NCI-H446 (cell line): ENCODE measurements at regions not wholly inside any gene's neighbourhood (a gene's known extent, or its start where the extent isn't known, plus 50 kb on each side); places are given as distances from the start of the nearest gene placed in this dataset.

Source experiments
- DNase-seq, 2 experiments: peaks; one replicate each; lab custom pipeline; 2025; lab: John Stamatoyannopoulos, UW

DNA sequence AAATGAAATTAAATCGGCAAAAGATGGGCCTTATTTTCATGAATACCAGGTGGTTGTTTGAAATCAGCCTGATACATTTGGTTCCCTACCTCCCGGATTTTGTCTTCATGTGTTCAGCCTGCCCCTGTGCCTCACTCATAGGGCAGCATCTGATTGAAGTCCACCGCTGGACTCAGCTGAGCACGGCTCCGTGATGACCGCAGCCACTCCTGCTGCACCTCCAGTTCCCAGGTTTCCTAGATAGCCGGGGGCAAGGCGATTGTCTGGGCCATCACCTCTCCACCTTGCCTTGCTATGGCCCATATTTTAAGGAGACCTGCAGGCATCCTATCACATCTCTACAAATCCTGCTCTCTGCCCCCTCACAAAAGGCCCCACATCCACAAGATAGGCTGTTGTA is 563.8 kb downstream of the NUF2 start:
- no peak for DNase-seq

DNA sequence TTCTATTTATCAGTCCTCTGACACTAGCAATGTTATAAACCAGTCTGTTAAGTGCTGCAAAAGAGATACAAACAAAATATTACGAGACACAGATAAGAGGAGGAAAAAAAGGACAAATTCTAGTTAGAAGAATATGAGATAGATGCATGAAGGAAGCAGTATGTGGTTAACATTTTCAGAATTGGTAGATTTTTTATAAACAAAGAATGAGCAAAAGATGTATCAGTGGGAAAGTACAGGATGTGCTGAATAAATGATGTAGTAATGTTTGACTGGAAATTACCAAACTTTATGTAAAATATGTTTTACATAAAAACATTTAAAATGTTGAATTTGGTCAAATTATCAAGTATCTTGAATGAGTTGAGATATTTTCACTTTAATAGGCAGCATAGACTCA is 574.2 kb downstream of the NUF2 start:
- no peak for DNase-seq

DNA sequence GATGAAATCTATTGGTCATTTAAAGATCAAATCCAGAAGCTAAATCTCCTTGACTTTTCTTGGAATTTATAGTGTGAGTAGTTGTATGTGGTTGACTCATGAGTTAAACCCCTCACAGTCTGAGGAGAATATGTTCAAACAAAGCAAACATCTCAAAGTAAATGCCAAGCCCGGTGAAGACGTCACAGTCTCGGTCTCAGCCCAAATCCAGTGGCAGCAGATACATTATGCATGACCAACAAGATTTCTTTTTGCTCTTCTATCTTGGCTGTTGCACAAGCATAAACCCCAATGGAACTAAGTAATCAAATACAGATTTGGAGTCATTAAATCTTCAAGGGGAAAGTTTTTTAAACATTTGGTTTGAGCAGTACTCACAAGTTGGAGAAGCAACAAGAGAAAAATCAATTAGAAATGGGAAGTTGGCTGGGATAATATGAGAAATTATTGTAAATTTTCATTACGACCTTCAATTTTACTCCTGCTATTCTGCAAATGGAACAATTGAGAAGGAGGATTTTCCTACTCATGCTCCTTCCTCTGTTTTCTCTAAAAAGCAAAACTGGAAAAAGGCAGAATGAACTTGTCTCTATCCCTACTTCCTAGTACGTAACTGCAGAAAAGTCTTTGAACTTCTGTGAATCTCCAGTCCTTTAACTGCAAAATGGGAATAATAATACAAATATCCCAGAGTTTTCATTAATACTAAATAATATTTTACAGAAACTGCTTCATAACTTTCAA is 575.8 kb downstream of the NUF2 start:
- DNase-seq: no peak

GRCh38 chr1:163906283-163906682 is 584.5 kb downstream of the NUF2 start:
- DNase-seq: no peak

GRCh38 chr1:163912170-163912884 is 590.6 kb downstream of the NUF2 start:
- no peak for DNase-seq

- DNase-seq: no peak
These were observed 593.1 kb downstream of the NUF2 start for GRCh38 chr1:163914785-163915413.

DNA sequence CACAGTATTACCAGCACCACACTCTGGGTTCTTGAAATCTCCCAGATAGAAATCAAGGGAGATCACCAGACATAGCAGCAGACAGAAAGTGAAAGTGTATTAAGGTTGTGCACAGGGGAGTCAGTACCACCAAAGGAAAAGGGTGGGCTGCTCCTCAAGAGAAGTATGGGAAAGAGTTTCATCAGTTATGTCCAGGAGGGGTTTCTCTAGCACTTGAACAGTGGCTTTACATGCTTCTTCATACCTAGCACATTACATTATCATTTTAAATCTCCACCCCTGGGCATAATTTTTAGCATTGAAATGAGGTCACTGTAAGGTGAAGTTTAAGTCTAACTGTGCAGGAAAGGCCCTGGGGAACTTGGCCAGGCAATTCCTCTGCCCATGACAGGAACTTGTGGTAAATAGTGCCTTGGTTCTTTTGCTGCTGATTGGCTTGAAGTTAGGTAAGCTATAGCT is 601.0 kb downstream of the NUF2 start:
- DNase-seq: peak in 1 of 2 experiments; percentile 0

DNA sequence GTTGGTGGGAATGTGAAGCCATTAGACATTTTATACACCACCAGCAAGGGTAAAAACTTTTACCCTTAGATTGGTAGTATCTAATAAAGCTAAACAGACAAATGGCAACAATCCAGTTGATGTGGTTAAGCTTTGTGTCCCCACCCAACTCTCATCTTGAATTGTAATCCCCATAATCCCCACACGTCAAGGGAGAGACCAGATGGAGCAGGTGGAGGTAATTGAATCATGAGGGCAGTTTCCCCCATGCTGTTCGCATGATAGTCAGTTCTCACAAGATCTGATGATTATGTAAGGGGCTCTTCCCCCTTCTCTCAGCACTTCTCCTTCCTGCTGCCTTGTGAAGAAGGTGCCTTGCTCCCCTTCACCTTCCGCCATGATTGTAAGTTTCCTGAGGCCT is 602.3 kb downstream of the NUF2 start:
- no peak for DNase-seq

- DNase-seq: no peak
These were observed 605.7 kb downstream of the NUF2 start for GRCh38 chr1:163927493-163927892.

GRCh38 chr1:163928069-163928468 is 606.3 kb downstream of the NUF2 start:
- no peak for DNase-seq

DNA sequence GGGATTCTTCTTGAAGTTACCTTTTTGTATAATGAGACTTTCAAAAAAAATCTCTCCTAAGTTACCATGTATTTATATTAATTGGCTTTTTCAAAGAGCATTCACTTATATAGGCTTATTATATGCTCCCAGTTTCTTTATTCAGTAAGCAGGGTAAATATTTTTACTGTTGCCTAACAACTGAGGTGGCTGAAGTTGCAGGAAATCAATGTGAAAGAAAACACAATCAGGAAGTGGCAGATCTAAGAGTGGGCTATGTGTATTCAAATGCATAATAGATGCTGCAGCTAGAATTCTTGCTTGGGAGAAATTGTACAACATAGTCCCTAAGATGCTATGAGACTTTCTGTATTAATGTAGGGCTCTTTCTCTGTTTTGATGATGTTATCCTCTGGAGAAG is 606.9 kb downstream of the NUF2 start:
- DNase-seq: no peak

DNA sequence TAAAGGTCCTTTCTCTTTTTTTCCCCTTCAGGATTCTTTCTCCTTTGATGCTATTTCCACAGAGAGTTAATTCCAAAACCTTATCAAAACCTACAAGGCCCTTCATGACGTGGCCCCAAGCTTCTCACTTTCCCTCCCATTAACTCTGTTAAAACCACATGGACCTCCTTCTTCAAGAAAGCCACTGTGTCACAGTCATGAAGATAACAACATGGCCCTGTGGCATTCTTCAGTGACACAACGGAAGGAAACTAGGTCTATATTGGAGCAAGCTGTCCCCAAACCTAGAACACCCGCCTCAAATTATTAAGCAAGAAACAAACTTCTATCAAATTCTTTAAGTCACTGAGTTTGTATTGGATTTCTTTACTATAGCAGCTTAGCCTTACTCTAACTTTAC is 611.1 kb downstream of the NUF2 start:
- no peak for DNase-seq

DNA sequence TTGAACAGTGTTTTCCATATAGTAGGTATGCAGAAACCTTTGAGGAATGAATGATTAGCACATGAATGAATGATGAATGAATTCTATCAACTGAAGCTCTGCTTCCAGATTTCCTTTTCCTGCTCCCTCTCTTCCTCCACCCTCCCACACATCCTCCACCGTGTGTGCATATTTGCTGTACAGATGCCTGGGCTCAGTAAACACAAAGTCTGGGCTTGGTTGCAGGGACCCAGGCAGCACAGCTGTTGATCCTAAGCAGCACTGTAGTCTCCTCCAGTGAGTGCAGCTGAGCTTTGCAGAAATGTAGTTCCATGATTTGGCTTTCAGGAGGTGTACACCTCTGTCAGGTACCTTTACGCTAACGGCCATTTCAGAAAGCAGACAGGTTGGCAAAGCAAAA is 611.7 kb downstream of the NUF2 start:
- no peak for DNase-seq

GRCh38 chr1:163935738-163936374 is 614.1 kb downstream of the NUF2 start:
- no peak for DNase-seq

DNA sequence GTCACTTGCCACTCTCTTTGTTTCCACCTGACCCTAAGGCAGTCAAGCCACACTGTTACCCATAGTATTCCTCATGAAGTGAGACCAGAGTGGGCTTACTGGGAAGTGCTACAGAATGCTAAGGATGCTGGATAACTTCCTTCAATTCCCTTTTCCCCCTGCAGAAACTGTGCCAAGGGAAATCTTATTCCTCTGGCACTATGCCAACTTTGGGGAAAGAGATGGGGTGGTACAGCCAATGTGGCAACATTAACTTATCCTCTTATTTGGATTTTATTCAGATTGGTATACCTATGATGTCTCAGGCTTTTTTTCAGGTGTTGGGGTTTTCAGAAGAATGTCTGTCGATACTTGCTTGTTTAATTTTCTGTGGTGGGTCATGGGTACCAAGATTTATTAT is 599.4 kb upstream of the PBX1 start:
- peak in 1 of 2 experiments; percentile 13 for DNase-seq

DNA sequence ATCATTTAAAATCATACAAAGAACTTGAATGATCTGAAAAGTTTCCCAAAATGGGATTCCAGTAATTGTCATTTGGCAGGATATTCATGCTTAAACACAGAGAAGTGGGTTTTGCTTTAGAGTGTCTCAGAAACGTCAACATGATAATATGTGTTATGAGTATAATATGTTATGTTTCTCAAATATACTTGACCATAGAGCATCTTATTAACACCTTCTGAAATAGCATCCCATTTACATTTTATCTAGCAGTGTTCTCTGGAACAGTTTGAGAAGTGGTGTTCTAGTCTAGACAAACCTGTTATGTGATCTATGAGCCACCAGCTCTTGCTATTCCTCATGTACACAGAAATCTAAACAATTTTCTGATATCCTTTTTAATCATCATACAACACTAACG is 588.8 kb upstream of the PBX1 start:
- no peak for DNase-seq

DNA sequence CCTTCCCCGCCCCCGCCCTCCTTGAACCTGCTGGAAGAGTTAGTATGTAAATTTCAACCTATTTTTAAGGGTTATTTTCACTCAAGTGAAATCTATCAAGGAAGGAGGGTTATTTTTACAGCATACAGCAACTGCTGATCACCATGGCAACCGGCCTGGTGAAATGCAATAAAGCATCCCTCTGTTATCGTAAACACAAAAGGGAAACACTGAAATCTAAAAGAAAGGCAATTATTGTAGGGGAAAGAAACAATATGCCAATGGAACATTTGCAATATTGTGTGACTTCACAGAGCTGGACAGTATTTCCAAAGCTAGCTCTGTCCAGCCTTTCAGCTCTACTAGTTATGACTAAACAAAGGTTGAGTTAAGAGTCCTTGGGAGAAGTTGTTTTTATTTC is 588.3 kb upstream of the PBX1 start:
- peak in 1 of 2 experiments; percentile 3 for DNase-seq

DNA sequence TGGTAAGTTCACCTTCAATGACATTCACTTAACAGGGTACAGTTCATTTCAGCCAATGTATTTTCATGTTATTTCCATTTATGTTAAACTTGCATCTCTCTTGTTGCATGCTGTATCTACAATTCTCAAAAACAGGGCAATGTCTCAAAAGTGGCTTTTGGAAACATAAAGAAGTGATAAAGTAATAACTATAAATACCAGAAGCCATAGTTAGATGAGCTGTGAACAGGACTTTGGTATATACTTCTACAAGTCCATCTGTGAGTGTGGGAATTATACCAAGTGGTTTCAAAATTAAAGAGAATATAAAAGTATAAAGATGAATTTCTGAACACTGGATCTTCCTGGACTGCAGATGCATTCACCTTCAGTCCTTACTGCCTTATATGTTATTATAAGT is 585.4 kb upstream of the PBX1 start:
- DNase-seq: no peak

GRCh38 chr1:163974120-163974519 is 584.9 kb upstream of the PBX1 start:
- DNase-seq: no peak

DNA sequence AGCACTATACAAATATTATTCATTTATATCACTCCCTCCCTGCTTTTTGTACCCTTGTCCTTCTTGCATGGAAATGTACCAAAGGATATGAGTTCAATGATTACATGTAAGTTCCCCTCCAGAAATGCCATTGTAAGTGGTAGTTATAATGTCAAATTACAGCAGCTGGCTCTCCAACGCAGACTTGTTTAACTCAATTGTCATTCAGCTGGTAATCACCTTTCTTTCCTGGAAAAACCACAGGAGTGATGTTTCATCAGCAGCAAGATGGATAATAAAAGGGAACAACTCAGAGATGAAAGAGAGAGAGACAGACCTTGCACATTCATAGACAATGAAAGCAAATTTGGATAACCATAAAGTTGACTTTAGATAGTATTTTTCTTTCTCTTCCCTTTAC is 578.6 kb upstream of the PBX1 start:
- no peak for DNase-seq

- no peak for DNase-seq
These were observed 577.4 kb upstream of the PBX1 start for GRCh38 chr1:163981500-163982030.

DNA sequence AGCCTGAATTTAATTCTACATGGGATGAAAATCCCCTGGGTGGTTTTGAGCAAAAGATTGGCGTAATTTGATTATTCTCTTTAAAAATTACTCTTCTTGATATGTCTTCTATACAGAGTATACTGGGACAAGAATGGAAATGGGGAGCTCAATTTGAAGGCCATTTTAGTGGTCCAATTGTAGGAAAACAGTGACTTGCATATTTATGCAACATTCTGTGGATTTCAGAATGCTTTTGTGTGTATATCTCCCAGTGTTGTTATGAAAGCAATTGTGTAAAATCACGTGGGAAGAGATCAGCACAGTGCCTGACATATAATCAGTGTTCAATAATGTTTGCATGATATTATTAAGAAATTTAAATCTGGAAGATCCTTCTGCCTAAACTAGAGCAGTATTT is 575.9 kb upstream of the PBX1 start:
- DNase-seq: no peak
